Epithelial cell of esophagus (primary cell): ENCODE measurements at regions not wholly inside any gene's neighbourhood (a gene's known extent, or its start where the extent isn't known, plus 50 kb on each side); places are given as distances from the start of the nearest gene placed in this dataset.

Experiments
- DNase-seq: peaks from one replicate; pipeline ENCODE4 v3.0.0; 2010; ENCODE audit warnings: low read depth
- H3K4me3 ChIP-seq: 2 replicates; pipeline ENCODE4 v1.5.1; 2011; ENCODE audit warnings: mild to moderate bottlenecking, low read length, control low read depth
- CTCF ChIP-seq: IDR thresholded peaks from 2 replicates; pipeline ENCODE4 v1.5.1; 2011; ENCODE audit warnings: low read depth, mild to moderate bottlenecking, low read length, control low read depth, inconsistent platforms; ENCODE audit not compliant: insufficient read depth; ENCODE audit errors: missing control alignments

GRCh38 chr1:81119319-81119718 is 681.4 kb upstream of the ADGRL2 start:
- TF ChIP-seq CTCF, result no peak
- no peak overlapping the region for H3K4me3 ChIP-seq
- peak; percentile 65 for DNase-seq

GRCh38 chr1:81118550-81118949 is 682.2 kb upstream of the ADGRL2 start:
- TF ChIP-seq CTCF, result no peak
- peak; percentile 61 for DNase-seq
- no peak overlapping the region for H3K4me3 ChIP-seq

- no peak for TF ChIP-seq CTCF
- H3K4me3 ChIP-seq, result no peak overlapping the region
- no peak for DNase-seq
These were observed 685.3 kb upstream of the ADGRL2 start for GRCh38 chr1:81115422-81115821.

- no peak for DNase-seq
- TF ChIP-seq CTCF, result no peak
- H3K4me3 ChIP-seq, result no peak overlapping the region
These were observed 686.5 kb upstream of the ADGRL2 start for GRCh38 chr1:81114191-81114590.

- TF ChIP-seq CTCF, result no peak
- no peak overlapping the region for H3K4me3 ChIP-seq
- DNase-seq, result peak; percentile 13
These were observed 687.0 kb upstream of the ADGRL2 start for GRCh38 chr1:81113688-81114087.

- no peak for TF ChIP-seq CTCF
- peak; percentile 73 for DNase-seq
- no peak overlapping the region for H3K4me3 ChIP-seq
These were observed 688.9 kb upstream of the ADGRL2 start for GRCh38 chr1:81111818-81112217.

GRCh38 chr1:81109038-81109437 is 691.7 kb upstream of the ADGRL2 start:
- no peak for TF ChIP-seq CTCF
- no peak overlapping the region for H3K4me3 ChIP-seq

More at GRCh38 chr1:81109038-81109437, 691.7 kb upstream of the ADGRL2 start:
- DNase-seq, result no peak
